GM19035 (cell line): ENCODE measurements at regions not wholly inside any gene's neighbourhood (a gene's known extent, or its start where the extent isn't known, plus 50 kb on each side); places are given as distances from the start of the nearest gene placed in this dataset.
"Not testable (repeated sequence)": the region's sequence is repeated elsewhere in the genome, so short reads cannot be mapped to it uniquely, and the experiment has no call there.

Experiments
- ATAC-seq: cut with Tn5 transposase; IDR thresholded peaks from one replicate; pipeline ENCODE4 v1.9.1; 2021; ENCODE audit not compliant: unreplicated experiment

DNA sequence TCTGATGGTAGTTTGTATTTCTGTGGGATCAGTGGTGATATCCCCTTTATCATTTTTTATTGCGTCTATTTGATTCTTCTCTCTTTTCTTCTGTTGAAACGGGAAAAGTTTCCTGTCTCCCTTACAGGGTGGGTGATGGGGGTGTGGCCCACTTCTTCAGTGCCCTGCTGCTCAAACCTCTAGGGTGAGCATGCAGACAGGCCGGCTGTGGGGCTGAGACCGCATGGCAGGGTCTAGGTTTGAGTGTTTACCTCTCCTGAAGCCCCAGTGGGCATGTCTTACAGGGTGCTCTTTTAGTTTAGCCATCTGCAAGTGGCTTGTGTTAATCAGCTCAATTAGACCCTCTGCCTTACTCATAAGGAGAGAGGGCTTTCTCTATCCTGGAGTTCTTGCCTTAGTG is 450.0 kb upstream of the EPHA3 start:
- ATAC-seq = no peak

DNA sequence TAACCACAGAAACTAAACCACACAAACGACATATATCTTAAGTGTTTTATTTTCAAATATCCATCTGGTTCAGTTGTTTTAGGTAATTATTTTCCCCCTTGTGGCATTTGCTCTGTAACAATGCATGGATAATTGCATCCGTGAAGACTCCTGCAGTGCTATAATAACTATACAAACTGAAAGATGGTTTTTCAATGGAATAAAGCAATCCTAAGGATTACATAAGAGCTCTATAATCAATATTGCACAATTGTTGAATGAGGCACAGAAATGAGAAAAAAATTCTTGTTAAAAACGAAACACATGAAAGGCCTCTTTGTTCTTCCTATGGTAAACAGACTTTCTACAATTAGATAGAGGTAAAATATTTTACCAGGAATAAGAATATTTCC is 446.0 kb upstream of the EPHA3 start:
- ATAC-seq = no peak

DNA sequence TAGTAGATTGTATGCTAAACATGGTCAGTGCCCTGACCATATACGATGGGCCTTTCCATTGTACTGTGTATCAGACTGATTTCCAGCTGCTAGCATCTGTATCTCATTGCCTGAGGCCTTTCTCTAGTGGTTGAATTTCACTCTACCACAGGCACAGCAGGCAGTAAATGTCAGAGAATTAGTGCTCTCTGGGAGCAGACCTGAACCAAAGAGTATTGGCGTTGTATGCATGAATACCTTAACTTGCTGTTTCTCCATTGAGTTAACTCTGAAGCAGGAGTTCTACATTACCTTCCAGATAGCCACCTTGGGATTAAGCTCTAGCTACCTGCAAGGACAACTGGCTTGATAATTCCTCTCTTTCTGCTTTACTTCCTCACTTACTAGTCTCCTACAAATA is 439.2 kb upstream of the EPHA3 start:
- no peak for ATAC-seq

DNA sequence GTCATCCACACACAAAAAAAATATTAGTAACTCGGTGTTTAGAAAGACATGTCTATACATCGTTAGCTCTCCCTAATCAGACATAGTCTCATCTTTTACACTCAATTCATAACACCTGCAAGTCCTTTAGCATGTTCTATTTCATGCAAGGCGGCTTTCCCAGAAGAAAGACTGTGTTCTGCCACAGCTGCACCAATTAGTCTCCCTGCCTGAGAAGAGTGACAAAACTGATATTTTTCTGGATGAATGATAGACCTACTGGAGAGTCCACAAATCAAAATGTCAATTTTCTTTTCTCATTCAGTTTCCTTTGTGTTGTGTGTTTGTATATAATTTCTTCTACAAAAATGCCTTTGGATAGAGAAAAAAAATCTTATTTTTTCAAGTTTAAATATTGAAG is 435.8 kb upstream of the EPHA3 start:
- no peak for ATAC-seq

DNA sequence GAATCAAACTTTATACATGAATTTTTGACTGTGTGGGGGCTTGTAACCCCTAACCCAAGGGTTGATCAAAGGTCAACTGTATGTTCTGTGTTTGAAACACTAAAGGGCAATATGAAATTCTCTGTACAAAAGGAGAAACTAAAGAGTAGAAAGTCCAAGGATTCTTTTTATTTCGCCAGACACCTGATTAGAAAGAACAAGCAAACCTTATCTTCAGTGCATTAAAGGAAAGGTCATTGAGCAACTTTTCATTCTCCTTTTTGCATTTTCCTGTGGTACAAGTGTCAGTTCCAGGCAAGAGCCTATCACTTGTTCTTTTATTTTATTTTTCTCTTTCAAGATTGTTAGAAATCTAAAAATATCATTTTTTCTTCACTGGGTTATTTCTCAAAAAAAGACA is 430.1 kb upstream of the EPHA3 start:
- no peak for ATAC-seq

DNA sequence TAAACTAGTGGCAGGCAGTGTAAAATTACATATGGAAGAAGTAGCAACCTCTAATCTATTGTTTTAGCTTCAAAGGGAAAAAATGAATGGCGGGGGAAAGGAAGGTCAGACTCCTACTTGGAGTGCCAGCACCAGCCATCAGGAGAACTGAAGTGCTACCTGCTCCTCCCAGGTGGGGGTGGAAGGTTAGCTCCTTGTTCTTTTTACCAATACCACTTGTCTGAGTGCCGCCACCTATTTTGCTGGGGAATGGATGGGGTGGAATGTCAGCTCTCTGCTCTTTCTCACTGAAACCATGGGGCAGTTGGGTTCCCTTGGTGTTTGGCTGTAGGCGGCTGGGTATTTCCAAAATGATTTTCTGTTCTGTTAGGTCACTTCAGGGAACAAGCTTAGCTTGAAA is 428.7 kb upstream of the EPHA3 start:
- ATAC-seq = no peak

DNA sequence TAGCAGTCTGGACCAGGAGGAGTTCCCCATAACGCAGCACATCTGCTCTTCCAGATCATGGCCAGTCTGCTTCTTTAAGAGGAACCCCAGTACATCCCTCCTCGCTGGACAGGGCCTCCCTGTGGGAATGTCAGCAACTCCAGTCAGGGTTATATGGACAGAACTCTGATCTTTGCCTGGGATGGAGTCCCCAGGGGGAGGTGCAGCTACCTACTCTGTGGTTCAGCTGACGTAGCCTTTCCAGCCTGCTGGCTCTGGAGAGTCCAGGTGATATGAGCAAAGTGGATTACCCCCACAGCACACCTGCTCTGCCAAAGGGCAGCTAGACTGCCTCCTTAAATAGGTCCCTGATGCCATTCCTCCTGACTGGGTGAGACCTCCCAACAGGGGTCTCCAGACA is 417.1 kb upstream of the EPHA3 start:
- ATAC-seq = no peak

DNA sequence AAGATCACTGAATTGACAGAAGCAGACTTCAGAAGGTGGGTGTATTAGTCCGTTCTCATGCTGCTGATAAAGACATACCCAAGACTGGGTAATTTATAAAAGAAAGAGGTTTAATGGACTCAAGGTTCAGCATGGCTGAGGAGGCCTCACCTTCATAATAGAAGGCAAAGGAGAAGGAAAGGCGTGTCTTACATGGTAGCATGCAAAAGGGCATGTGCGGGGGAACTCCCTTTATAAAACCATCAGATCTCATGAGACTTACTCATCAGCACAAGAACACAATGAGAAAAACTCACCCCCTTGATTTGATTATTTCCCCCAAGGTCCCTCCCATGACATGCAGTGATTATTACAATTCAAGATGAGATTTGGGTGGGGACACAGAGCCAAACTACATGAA is 416.3 kb upstream of the EPHA3 start:
- no peak for ATAC-seq

DNA sequence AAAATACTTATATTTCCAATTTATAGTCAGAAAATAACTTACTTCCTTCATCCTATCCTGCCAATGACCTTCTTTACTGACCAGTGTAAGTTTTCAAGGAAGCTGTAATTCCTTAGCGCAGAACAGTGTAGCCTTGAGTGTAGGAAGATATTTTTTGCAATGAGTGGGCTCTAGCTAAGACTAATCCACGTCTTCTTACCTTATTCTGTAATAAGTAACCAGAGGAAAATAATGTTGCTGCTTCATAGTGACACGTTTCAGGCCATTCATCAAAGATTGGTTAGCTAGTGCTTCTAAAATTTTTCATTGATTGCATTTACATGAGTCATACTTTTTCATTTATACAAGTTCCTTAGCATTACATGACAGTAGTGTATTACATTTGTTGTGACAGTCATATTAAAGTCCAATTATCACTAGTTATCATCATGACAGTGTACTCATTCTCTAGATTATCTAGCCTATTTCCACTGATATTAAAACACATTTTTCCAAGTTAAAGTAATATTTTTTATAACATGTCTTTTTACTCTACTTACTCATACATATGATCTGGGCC is 403.8 kb upstream of the EPHA3 start:
- no peak for ATAC-seq

DNA sequence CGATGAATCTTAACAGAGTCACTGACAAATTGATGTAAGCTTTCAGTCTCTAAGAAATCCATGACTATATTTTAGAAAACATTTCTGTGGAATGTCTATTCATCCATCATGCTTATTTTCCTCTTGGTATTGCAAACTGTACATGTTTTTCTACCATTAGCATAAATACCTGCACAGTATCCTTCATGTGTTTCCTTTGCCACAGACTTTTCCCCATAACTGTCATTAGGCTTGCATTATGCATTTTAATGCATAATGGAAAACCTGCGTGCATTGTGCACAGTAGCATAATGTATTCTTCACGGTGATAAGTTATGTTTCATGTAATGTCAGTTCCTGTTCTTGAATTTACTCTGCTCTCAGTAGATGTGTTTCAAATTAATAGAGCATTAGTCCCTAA is 403.1 kb upstream of the EPHA3 start:
- no peak for ATAC-seq

DNA sequence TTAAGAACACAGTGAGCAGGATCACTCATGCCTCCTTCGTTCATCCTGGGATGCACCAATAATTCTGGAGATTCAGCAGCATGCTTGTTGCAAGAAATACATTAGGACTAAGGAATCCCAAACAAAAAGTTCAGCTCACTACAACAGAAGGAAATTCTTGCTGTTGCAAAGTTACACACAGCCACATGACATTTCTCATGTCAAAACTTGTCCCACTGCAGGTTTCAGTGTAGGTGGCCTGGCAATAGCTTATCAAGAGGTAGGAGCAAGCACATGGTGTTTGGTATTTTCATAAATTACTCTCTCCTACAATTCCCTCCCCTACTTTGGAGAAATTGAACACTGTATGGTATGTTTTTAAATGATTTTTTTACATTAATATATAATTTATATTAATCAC is 399.6 kb upstream of the EPHA3 start:
- ATAC-seq = no peak

DNA sequence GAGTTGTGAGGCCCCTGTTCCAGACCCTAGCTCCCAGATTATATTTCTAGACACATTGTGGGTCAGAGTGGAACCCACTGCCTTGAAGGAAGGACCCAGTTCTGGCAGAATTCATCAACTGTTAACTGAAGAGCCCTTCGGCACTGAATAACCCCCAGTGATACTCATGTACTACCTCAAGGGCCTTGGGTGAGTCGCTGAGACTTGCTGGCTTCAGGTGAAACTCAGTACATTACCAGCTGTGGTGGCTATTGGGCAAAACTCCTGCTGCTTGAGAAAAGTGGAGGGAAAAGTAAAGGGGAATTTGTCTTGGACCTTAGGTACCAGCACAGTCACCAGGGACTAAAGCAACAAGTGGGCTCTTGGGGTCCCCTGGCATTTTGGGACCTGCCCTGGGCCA is 394.9 kb upstream of the EPHA3 start:
- ATAC-seq = no peak

DNA sequence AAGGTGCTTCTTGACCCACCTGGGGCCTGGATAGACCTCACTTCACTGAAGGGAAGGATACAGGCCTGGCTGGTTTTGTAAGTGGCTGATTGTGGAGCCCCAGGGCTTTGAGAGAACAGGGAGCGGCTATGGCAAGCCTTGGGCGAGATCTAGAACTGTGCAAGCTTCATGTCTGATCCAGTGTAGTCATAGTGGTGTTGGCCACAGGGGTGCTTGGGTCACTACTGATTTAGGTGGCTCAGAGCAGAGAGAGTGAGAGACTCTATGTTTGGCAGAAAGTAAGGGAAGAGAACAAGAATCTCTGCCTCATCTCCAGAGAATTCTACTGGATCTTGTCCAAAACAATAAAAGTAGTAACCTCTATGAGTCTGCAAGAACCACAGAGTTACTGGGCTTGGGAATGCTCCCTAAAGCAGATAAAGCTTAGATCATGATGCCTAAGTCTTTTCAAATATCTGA is 394.2 kb upstream of the EPHA3 start:
- no peak for ATAC-seq

DNA sequence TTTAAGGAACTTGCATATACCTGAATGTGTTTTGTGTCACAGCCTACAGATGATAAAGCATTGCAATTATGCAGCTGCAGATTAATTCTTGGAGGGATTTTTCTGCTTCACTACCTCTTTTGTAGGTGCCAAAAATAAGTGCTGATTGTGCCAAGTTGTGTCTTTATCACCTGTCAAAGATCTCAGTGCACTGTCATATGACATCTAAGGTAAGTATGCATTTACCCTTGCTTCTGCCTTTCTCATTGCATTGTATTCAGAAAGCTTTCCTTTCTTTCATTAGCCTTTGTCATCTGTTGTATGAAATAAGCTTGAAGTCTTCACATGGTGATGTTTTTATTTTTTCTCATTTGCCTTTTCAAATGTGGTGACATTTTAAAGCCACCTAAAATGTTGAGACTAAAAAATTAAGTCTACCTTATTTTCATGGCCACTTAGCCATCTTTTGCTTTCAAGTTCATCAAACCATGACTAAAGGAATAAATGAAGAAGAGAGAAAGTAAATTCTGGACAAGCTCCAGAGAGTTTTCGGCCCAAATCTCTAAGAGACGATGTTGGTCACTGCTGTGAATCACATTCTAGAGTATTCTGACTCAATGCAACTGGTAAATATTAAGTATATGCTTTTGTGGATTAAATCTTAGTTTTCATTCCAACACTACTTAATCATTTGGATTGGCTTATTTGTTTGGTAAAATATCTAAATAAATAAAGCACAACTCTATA is 381.8 kb upstream of the EPHA3 start:
- no peak for ATAC-seq

DNA sequence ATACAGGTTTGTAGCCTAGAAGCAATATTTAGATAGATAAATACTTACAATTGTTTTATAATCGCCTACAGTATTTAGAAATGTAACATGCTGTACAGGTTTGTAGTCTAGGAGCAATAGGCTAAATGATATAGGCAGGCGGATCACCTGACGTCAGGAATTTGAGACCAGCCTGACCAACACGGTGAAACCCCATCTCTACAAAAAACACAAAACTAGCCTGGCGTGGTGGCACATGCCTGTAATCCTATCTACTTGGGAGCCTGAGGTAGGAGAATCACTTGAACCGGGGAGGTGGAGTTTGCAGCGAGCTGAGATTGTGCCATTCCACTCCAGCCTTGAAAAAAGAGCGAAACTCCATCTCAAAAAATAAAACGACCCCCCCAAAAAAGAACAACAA is 375.2 kb upstream of the EPHA3 start:
- no peak for ATAC-seq

DNA sequence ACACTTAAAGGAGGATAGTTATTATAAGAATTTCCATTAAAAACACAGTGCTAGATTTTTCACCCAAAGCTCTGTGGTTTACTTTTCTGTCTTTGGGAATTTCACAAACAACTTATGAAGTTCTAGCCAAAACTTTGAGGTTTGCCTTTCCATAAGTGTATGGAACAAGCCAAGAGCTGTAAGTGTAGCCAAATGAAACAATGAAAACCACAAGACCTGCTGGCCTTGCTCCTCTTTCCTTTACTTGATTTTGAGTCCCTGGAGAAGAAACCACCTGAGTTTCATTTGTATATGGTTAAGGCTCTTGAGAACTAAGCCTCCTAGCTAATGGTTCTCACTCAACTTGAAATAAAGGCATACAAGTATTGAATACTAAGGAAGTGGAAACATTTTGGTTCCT is 365.3 kb upstream of the EPHA3 start:
- no peak for ATAC-seq

DNA sequence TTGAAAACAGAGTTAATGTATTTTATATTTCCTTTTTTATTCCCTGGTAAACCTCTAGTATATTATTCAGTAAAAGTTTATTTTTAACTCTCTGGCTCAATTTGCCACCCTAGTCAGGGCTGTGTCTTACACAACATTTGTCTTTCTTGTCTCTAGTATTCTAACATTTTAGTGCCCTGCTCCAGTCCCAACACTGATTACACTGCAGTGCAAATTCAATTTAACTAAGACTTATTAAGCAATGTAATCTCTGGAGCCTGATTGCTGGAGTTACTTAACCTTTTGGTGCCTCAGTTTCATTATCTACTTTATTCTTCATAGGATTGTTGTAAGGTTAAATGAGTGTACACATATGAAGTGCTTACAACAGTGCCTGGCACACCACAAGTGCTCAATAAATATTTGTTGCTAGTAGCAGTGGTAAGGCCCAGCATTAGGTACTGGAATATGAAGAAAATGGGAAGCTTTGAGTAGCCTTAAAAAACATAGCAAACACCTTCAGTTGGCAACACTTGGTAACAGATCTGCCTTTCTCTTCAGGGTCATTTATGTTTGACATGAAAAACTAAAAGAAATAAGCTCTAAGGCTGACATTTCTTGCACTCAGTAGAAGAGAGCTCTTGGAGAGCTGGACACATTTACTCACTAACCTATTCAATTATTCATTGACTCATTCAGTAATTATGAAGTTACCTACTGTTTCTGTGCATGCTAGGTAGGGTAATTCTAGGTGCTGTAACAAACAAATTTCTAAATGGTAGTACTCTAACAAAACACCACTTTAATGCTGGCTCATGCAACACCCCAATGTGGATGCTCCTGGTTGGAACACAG is 364.5 kb upstream of the EPHA3 start:
- no peak for ATAC-seq

DNA sequence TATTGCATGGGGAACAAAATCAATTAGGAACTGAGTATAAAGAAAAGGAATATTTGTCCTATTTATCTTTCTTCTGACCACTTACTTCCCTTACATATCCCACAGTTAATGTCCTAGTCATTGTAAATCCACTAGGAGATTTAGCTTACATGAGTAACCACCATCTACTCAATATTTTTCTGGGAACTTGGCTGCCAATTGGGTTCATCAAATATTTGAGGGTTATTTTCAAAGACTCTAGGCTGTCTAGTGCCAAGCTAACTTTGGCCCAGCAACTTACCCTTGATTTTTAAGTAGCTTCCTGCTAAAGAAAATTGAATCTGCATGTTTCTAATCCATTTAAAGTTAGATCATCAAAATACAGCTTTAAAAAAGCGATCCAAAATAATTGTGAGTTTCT is 362.5 kb upstream of the EPHA3 start:
- no peak for ATAC-seq

DNA sequence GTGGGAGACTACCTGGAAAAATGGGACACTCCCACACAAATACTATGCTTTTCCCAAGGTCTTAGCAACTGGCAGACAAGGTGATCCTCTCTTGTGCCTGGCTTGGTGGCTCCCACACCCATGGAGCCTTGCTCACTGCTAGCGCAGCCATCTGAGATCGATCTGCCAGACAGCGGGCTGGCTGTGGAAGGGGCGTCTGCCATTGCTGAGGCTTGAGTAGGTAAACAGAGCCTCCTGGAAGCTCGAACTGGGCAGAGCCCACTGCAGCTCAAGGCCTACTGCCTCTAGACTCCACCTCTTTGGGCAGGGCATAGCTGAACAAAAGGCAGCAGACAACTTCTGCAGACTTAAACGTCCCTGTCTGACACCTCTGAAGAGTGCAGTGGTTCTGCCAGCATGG is 360.3 kb upstream of the EPHA3 start:
- ATAC-seq = not testable (repeated sequence)

DNA sequence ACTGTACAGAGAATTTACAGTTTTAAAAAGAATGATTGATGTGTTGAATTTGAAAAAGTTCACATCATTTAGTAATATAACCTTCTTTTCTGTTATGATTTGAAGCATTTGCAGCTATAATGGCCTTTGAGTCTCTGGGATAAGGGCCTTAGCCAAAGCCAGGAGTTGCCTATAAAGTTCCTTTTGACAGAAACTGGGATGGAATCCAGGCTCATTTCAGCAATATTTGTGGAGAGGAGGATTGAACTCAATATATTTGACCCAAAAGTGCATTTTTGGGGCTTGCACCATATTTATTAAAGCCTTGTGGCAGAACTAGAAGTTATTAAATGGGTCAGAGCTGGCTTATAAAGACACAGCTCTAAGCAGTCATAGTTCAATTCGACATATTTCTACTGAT is 348.7 kb upstream of the EPHA3 start:
- ATAC-seq = no peak

DNA sequence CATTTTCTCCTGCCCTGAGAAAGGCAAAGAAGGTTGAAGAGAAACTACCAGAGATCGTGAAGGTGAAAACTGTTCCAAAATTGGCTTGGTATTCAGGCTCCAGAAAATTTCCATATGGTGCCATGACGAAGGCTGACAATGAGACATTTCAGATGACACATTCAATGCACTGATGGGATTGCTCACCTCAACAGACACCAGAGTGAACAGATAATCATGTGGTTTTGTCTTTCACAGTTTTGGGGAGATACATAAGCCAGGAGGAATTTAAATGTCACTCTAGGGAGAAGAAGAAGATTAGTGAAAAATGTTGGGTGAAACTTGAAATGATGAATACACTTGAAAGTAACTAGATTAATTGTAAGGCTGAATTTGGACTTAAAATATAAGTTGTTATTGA is 339.7 kb upstream of the EPHA3 start:
- ATAC-seq = no peak

DNA sequence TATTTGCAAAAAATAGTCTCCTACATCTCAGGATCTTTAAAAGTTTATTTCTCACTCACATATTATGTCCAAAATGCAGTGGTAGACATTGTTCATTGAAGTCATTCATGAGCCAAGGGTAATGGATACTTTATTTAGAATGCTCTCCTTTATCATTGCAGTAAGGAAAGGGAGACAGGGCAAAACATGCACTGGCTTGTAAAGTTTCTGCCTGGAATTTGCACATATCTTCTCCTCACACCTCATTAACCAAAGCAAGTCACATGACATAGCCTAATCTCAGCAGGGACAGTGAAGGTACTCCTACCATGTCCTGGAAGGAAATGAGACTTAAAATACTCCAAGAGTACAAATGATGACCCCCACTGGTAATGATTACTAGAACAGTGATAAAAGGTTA is 333.7 kb upstream of the EPHA3 start:
- no peak for ATAC-seq
